Activated B cell treated with CpG ODN at 0.5 μM for 24 hours (primary cell): ENCODE measurements at regions not wholly inside any gene's neighbourhood (a gene's known extent, or its start where the extent isn't known, plus 50 kb on each side); places are given as distances from the start of the nearest gene placed in this dataset.

Experiments
- ATAC-seq: fragments of 200-7000 bp; cut with Tn5 transposase; one replicate; pipeline ENCODE4 v1.10.0; 2021; ENCODE audit warnings: low read depth, mild to moderate bottlenecking, moderate library complexity
- CTCF ChIA-PET: fragments of 350-600 bp; sonication (Branson Sonifier 250); formaldehyde crosslinking; loops from one replicate; lab custom pipeline; 2021; ENCODE audit warnings: antibody characterized with exemption; lab: Charles Lee
- POLR2A ChIA-PET: fragments of 350-600 bp; sonication (Branson Sonifier 250); formaldehyde crosslinking; loops from one replicate; lab custom pipeline; 2021; ENCODE audit warnings: antibody characterized with exemption; lab: Charles Lee
- DNase-seq: peaks from one replicate; pipeline ENCODE4 v3.0.0; 2022
- H3K27ac Mint-ChIP-seq: one replicate; pipeline ENCODE4 v1.8.0; 2020; ENCODE audit warnings: mixed read lengths
- H3K27me3 Mint-ChIP-seq: one replicate; pipeline ENCODE4 v1.8.0; 2021; ENCODE audit warnings: mixed read lengths
- H3K36me3 Mint-ChIP-seq: one replicate; pipeline ENCODE4 v1.8.0; 2021; ENCODE audit warnings: low read depth, mixed read lengths
- H3K4me1 Mint-ChIP-seq: one replicate; pipeline ENCODE4 v1.8.0; 2021; ENCODE audit warnings: mixed read lengths
- H3K4me3 Mint-ChIP-seq: one replicate; pipeline ENCODE4 v1.8.0; 2020; ENCODE audit warnings: mild to moderate bottlenecking, mixed read lengths
- H3K9me3 Mint-ChIP-seq: one replicate; pipeline ENCODE4 v1.8.0; 2020; ENCODE audit warnings: mixed read lengths
- intact Hi-C: fragments of 100-400 bp; cut with micrococcal nuclease; formaldehyde crosslinking; loops from one replicate; pipeline ENCODE4 v1.15.1; 2024
- TF ChIP-seq, protein P1 (sequence below): fragments of 200-600 bp; IDR thresholded peaks from one replicate; pipeline ENCODE4 v1.8.0; 2022; ENCODE audit warnings: antibody characterized with exemption, mild to moderate bottlenecking

DNA sequence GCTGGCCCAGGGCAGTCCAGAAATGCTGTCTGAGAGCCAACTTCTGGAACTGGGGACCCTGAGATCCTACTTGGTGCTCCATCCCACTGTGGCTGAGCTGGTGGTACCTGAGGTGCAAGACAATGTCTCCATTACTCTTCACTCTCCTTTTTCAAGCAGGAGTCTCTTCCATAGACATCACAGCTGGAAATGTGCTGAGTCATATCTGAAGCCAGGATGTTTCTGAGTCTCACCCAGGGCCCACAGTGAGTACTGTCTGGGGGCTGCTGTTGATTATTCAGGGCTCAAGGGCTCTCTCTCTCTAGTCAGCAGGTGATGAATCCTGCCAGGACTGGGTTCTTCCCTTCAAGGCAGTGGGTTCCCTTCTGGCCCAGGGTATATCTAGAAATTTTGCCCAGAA, 145.2 kb upstream of the TAS2R1 start:
- ATAC-seq, result no peak
- H3K4me1 Mint-ChIP-seq, result no peaks in the 10 kb centered on the region

DNA sequence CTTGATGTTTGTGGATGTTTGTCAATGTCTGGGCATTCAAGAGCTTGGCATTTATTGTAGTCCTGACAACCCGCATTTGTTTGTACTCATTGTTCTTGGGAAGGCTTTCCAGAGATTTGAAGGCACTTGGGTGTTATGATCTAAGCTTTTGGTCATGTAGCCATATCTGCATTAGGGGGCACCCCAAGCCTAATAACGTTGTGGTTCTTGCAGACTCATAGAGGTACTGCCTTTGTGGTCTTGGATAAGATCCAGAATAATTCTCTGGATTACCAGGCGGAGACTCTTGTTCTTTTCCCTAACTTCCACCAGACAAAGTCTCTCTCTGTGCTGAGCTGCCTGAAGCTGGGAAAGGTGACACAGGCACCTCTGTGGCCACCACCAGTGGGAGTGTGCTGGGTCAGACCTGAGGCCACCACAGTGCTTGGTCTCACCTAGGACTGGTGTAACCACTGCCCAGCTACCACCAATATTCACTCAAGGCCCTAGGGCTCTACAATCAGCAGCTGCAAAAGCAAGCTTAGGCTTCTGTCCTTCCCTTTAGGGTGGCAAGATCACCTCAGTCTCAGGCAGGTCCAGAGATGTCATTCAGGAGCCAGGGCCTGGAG, 144.4 kb upstream of the TAS2R1 start:
- intact Hi-C loops, result no loop called here
- ChIA-PET POLR2A (no interaction called here), CTCF (no interaction called here)
- ATAC-seq (no peak), DNase-seq (no peak)
- no peak overlapping the region for H3K4me3 Mint-ChIP-seq
- no peaks in the 10 kb centered on the region for H3K27me3 Mint-ChIP-seq
- no peak overlapping the region for H3K27ac Mint-ChIP-seq
- TF ChIP-seq, protein P1, sequence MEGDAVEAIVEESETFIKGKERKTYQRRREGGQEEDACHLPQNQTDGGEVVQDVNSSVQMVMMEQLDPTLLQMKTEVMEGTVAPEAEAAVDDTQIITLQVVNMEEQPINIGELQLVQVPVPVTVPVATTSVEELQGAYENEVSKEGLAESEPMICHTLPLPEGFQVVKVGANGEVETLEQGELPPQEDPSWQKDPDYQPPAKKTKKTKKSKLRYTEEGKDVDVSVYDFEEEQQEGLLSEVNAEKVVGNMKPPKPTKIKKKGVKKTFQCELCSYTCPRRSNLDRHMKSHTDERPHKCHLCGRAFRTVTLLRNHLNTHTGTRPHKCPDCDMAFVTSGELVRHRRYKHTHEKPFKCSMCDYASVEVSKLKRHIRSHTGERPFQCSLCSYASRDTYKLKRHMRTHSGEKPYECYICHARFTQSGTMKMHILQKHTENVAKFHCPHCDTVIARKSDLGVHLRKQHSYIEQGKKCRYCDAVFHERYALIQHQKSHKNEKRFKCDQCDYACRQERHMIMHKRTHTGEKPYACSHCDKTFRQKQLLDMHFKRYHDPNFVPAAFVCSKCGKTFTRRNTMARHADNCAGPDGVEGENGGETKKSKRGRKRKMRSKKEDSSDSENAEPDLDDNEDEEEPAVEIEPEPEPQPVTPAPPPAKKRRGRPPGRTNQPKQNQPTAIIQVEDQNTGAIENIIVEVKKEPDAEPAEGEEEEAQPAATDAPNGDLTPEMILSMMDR, result no peak
- no peaks in the 10 kb centered on the region for H3K4me1 Mint-ChIP-seq
- H3K36me3 Mint-ChIP-seq, result no peaks in the 10 kb centered on the region
- peaks cover 7% of the 10 kb centered on the region for H3K9me3 Mint-ChIP-seq

More for the DNA sequence above, 145.2 kb upstream of the TAS2R1 start:
- no peak overlapping the region for H3K4me3 Mint-ChIP-seq
- ChIA-PET POLR2A (no interaction called here), CTCF (no interaction called here)
- no peak for DNase-seq
- no peak overlapping the region for H3K27ac Mint-ChIP-seq
- H3K36me3 Mint-ChIP-seq, result no peaks in the 10 kb centered on the region
- peaks cover 7% of the 10 kb centered on the region for H3K9me3 Mint-ChIP-seq
- intact Hi-C loops, result no loop called here
- no peaks in the 10 kb centered on the region for H3K27me3 Mint-ChIP-seq
- TF ChIP-seq, protein P1, result no peak

DNA sequence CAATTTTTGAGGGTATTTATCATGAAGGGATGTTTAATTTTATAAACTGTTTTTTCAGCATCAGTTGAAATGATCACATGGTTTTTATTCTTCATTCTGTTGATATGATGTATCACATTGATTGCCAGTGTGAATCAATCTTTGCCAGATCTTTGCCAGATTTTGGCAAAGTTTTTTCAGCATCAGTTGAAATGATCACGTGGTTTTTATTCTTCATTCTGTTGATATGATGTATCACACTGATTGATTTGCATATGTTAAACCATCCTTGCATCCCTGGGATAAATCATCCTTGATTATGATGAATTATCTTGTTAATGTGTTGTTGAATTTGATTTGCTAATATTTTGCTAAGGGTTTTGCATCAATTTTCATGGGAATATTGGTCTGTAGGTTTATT, 140.9 kb upstream of the TAS2R1 start:
- TF ChIP-seq, protein P1, result no peak
- intact Hi-C loops, result no loop called here
- DNase-seq, result no peak
- Mint-ChIP-seq H3K9me3 (peaks cover 11% of the 10 kb centered on the region), H3K27me3 (no peaks in the 10 kb centered on the region), H3K27ac (no peak overlapping the region), H3K4me3 (no peak overlapping the region), H3K36me3 (no peaks in the 10 kb centered on the region), H3K4me1 (no peaks in the 10 kb centered on the region)
- ChIA-PET POLR2A (no interaction called here), CTCF (no interaction called here)
- no peak for ATAC-seq

DNA sequence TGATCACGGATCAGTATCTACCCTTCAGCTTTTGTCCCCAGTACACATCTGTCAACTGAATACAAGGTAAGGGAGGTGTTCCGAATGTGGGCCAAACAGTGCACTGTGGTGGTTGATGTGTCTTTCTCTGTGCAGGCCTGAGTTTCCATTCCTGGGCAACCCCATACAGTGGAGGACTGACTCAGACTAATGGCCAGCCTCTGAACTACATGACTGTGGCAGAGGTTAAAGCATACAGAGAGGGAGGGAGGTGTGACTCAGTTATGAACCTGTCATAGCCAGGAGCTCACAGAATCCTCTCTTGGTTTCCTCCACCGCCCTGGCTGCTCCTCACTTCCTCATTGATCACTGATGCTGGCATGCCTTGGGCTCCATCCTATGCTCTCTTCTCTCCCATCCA, 136.4 kb upstream of the TAS2R1 start:
- Mint-ChIP-seq H3K36me3 (no peaks in the 10 kb centered on the region), H3K4me1 (no peaks in the 10 kb centered on the region), H3K9me3 (peaks cover 10% of the 10 kb centered on the region), H3K4me3 (no peak overlapping the region), H3K27ac (no peak overlapping the region), H3K27me3 (no peaks in the 10 kb centered on the region)
- POLR2A ChIA-PET, result no interaction called here
- TF ChIP-seq, protein P1, result no peak
- ATAC-seq (no peak), DNase-seq (no peak)
- intact Hi-C loops, result no loop called here
- CTCF ChIA-PET, result no interaction called here

DNA sequence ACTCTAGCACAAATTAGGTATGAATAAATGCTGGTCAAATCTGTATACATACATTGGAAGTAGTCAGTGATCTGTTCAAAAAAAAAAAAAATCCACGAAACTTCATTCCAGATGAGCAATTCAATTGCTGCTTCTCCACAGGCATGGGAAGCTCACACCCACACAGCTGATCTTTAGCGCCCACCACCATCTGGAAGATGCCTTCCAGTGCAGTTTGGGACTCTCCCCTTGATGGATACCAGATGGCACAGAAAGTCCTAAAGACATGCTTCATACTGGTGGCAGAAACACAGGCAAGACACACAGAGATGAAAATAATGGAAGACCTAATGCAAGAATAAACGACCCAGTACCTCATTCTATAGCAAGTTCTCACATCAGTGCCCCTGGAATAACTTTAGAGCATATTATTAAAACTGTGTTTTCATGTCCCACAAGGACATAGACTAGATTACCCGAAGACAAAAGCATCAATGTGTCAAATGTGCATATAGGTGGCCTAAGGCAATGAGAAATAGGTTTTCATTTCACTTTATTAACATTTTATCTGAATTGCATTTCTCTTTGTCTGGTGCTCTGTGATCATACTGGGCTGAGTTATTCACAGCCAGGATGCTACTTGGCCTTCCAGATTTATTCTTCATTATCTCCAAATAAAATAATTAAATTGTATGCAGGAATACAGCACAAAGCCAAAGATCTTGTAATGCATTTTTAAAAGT, 135.4 kb upstream of the TAS2R1 start:
- POLR2A ChIA-PET, result no interaction called here
- DNase-seq (no peak), ATAC-seq (no peak)
- no peaks in the 10 kb centered on the region for H3K27me3 Mint-ChIP-seq
- CTCF ChIA-PET, result no interaction called here
- H3K9me3 Mint-ChIP-seq, result peaks cover 6% of the 10 kb centered on the region
- TF ChIP-seq, protein P1, result no peak
- H3K4me1 Mint-ChIP-seq, result no peaks in the 10 kb centered on the region
- intact Hi-C loops, result no loop called here
- H3K27ac Mint-ChIP-seq, result no peak overlapping the region
- no peak overlapping the region for H3K4me3 Mint-ChIP-seq
- H3K36me3 Mint-ChIP-seq, result no peaks in the 10 kb centered on the region
